ENCODE measurements at regions not wholly inside any gene's neighbourhood (a gene's known extent, or its start where the extent isn't known, plus 50 kb on each side); places are given as distances from the start of the nearest gene placed in this dataset.

DNA sequence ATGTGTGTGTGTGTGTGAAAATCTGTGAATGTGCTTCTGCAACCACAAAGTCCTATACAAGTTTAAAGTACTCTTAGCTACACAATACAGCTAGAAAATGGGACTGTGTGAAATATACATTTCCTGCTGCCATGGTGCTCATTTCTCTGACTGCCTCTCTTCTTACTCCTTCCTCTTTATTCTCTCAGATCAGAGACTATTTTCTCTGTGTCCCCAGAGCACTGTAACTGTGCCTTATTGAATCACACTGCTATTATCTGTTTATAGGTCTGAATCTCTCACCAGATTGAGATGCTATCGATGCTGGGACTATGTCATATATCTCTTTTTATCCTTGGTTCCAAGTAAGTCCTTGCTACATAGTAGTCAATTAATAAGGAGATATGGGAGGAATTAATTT, 217.9 kb upstream of the SLCO3A1 start:
- BruUV-seq (replicated peaks): no TSS peak
- no peak for FAIRE-seq
- CTCF ChIA-PET (ENCODE audit: low intra/inter-chr PET ratio): no interaction called here
- no peak for TF ChIP-seq ESRRB (CRISPR knock-in tag; IDR thresholded peaks at IDR 0.05; ENCODE audit: borderline replicate concordance)
- no peak for TF ChIP-seq POU5F1 (IDR thresholded peaks at IDR 0.05; ENCODE audit: borderline replicate concordance, low read depth, low read length, partially characterized antibody)
- TF ChIP-seq ZFP30 (CRISPR knock-in tag; IDR thresholded peaks at IDR 0.05; ENCODE audit: borderline replicate concordance): no peak
- no peak for TF ChIP-seq HMG20B (CRISPR knock-in tag; IDR thresholded peaks at IDR 0.05)
- no peak for TF ChIP-seq HSF4 (CRISPR knock-in tag; IDR thresholded peaks at IDR 0.05; ENCODE audit: borderline replicate concordance)
- no peak for TF ChIP-seq ZEB2 (IDR thresholded peaks at IDR 0.05)
- TF ChIP-seq, protein P1, sequence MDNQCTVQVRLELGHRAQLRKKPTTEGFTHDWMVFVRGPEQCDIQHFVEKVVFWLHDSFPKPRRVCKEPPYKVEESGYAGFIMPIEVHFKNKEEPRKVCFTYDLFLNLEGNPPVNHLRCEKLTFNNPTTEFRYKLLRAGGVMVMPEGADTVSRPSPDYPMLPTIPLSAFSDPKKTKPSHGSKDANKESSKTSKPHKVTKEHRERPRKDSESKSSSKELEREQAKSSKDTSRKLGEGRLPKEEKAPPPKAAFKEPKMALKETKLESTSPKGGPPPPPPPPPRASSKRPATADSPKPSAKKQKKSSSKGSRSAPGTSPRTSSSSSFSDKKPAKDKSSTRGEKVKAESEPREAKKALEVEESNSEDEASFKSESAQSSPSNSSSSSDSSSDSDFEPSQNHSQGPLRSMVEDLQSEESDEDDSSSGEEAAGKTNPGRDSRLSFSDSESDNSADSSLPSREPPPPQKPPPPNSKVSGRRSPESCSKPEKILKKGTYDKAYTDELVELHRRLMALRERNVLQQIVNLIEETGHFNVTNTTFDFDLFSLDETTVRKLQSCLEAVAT (IDR thresholded peaks at IDR 0.05): no peak
- TF ChIP-seq, protein P2, sequence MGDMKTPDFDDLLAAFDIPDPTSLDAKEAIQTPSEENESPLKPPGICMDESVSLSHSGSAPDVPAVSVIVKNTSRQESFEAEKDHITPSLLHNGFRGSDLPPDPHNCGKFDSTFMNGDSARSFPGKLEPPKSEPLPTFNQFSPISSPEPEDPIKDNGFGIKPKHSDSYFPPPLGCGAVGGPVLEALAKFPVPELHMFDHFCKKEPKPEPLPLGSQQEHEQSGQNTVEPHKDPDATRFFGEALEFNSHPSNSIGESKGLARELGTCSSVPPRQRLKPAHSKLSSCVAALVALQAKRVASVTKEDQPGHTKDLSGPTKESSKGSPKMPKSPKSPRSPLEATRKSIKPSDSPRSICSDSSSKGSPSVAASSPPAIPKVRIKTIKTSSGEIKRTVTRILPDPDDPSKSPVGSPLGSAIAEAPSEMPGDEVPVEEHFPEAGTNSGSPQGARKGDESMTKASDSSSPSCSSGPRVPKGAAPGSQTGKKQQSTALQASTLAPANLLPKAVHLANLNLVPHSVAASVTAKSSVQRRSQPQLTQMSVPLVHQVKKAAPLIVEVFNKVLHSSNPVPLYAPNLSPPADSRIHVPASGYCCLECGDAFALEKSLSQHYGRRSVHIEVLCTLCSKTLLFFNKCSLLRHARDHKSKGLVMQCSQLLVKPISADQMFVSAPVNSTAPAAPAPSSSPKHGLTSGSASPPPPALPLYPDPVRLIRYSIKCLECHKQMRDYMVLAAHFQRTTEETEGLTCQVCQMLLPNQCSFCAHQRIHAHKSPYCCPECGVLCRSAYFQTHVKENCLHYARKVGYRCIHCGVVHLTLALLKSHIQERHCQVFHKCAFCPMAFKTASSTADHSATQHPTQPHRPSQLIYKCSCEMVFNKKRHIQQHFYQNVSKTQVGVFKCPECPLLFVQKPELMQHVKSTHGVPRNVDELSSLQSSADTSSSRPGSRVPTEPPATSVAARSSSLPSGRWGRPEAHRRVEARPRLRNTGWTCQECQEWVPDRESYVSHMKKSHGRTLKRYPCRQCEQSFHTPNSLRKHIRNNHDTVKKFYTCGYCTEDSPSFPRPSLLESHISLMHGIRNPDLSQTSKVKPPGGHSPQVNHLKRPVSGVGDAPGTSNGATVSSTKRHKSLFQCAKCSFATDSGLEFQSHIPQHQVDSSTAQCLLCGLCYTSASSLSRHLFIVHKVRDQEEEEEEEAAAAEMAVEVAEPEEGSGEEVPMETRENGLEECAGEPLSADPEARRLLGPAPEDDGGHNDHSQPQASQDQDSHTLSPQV (IDR thresholded peaks at IDR 0.05): no peak
- no peak for TF ChIP-seq ZBTB8A (IDR thresholded peaks at IDR 0.05; ENCODE audit: partially characterized antibody)
- TF ChIP-seq SMC3 (conservative IDR thresholded peaks at IDR 0.05; ENCODE audit: insufficient read depth, low read depth, low read length): no peak
- no peak for TF ChIP-seq ZNF12 (CRISPR knock-in tag; IDR thresholded peaks at IDR 0.05)
- TF ChIP-seq, protein P3, sequence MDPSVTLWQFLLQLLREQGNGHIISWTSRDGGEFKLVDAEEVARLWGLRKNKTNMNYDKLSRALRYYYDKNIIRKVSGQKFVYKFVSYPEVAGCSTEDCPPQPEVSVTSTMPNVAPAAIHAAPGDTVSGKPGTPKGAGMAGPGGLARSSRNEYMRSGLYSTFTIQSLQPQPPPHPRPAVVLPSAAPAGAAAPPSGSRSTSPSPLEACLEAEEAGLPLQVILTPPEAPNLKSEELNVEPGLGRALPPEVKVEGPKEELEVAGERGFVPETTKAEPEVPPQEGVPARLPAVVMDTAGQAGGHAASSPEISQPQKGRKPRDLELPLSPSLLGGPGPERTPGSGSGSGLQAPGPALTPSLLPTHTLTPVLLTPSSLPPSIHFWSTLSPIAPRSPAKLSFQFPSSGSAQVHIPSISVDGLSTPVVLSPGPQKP (CRISPR knock-in tag; IDR thresholded peaks at IDR 0.05): no peak
- TF ChIP-seq SREBF1 (IDR thresholded peaks at IDR 0.05; ENCODE audit: borderline replicate concordance, low read depth, low read length): no peak
- no peak for TF ChIP-seq ADNP (tag; IDR thresholded peaks at IDR 0.05)
- no peak for TF ChIP-seq ZNF695 (CRISPR knock-in tag; IDR thresholded peaks at IDR 0.05)
- no peak for TF ChIP-seq WHSC1 (IDR thresholded peaks at IDR 0.05; ENCODE audit: low read length)

More for the DNA sequence above, 217.9 kb upstream of the SLCO3A1 start:
- no peak for ATAC-seq
- Histone ChIP-seq H3K79me2 (ENCODE audit: control insufficient read depth, insufficient read depth, low read length) (no peaks in the 10 kb centered on the region), H3K4me3 (no peak overlapping the region), H3K4me1 (replicated peaks in 1 of 2; ENCODE audit: control insufficient read depth in 2 of 2, insufficient read depth in 2 of 2, low read length in 2 of 2) (no peaks in the 10 kb centered on the region; a peak in 1 of 5 replicates), H4K20me1 (replicated peaks; ENCODE audit: control insufficient read depth, insufficient read depth, low read length) (no peaks in the 10 kb centered on the region), H2AFZ (ENCODE audit: low read depth, low read length) (no peak overlapping the region), H3K4me2 (ENCODE audit: insufficient read depth, low read length) (no peak overlapping the region), H3K9me3 (replicated peaks; ENCODE audit: control insufficient read depth, insufficient read depth, low read depth, low read length) (no peaks in the 10 kb centered on the region), H3K27ac (ENCODE audit: extremely low read depth, low read depth, low read length) (no peak overlapping the region), H3K36me3 (ENCODE audit: control insufficient read depth, insufficient read depth, low read length) (no peaks in the 10 kb centered on the region), H3K9ac (ENCODE audit: insufficient read depth in 1 of 2, low read depth in 2 of 2, low read length in 2 of 2) (no peak overlapping the region), H3K9me1 (ENCODE audit: control insufficient read depth, insufficient read depth, low read length) (no peaks in the 10 kb centered on the region), H3K27me3 (ENCODE audit: control insufficient read depth in 2 of 2, insufficient read depth in 2 of 2, low read length in 2 of 2) (no peaks in the 10 kb centered on the region)
- intact Hi-C loops (cut with micrococcal nuclease) (no loop called here), in situ Hi-C loops (cut with MboI) (no loop called here)
- 0% methylated on average over 1 of the region's 1 CpG for WGBS (ENCODE audit: insufficient coverage, low coverage, missing lambda C conversion rate)
- no peak for DNase-seq (ENCODE audit: extremely low read depth in 1 of 4, low spot score in 3 of 4)
- POLR2A ChIA-PET: no interaction called here
